ENCODE measurements at regions not wholly inside any gene's neighbourhood (a gene's known extent, or its start where the extent isn't known, plus 50 kb on each side); places are given as distances from the start of the nearest gene placed in this dataset.

- no peak for DNase-seq (ENCODE audit: low spot score)
These were observed 391.1 kb upstream of the HSF2 start for GRCh38 chr6:122008101-122008999.

- no peak for DNase-seq (ENCODE audit: low spot score)
These were observed 390.5 kb upstream of the HSF2 start for GRCh38 chr6:122009000-122009350.

- DNase-seq (ENCODE audit: low spot score), result no peak
These were observed 386.9 kb upstream of the HSF2 start for GRCh38 chr6:122012578-122012977.

GRCh38 chr6:122014961-122015360 is 384.5 kb upstream of the HSF2 start:
- DNase-seq (ENCODE audit: low spot score), result no peak

- no peak for DNase-seq (ENCODE audit: low spot score)
These were observed 378.7 kb upstream of the HSF2 start for GRCh38 chr6:122020588-122021264.

GRCh38 chr6:122025104-122025503 is 374.3 kb upstream of the HSF2 start:
- DNase-seq (ENCODE audit: low spot score), result no peak

- no peak for DNase-seq (ENCODE audit: low spot score)
These were observed 372.7 kb upstream of the HSF2 start for GRCh38 chr6:122026582-122027369.

- no peak for DNase-seq (ENCODE audit: low spot score)
These were observed 370.4 kb upstream of the HSF2 start for GRCh38 chr6:122028933-122029522.

- DNase-seq (ENCODE audit: low spot score), result no peak
These were observed 365.8 kb upstream of the HSF2 start for GRCh38 chr6:122033564-122034181.

GRCh38 chr6:122035173-122035572 is 364.3 kb upstream of the HSF2 start:
- no peak for DNase-seq (ENCODE audit: low spot score)

GRCh38 chr6:122040261-122040660 is 359.2 kb upstream of the HSF2 start:
- no peak for DNase-seq (ENCODE audit: low spot score)

- DNase-seq (ENCODE audit: low spot score), result no peak
These were observed 357.1 kb upstream of the HSF2 start for GRCh38 chr6:122042380-122042779.

- no peak for DNase-seq (ENCODE audit: low spot score)
These were observed 356.3 kb upstream of the HSF2 start for GRCh38 chr6:122042960-122043735.

- no peak for DNase-seq (ENCODE audit: low spot score)
These were observed 350.9 kb upstream of the HSF2 start for GRCh38 chr6:122048570-122048969.

GRCh38 chr6:122049341-122049740 is 350.1 kb upstream of the HSF2 start:
- no peak for DNase-seq (ENCODE audit: low spot score)

- no peak for DNase-seq (ENCODE audit: low spot score)
These were observed 349.2 kb upstream of the HSF2 start for GRCh38 chr6:122050242-122050755.

- DNase-seq (ENCODE audit: low spot score), result no peak
These were observed 347.0 kb upstream of the HSF2 start for GRCh38 chr6:122052346-122052900.

- no peak for DNase-seq (ENCODE audit: low spot score)
These were observed 339.5 kb upstream of the HSF2 start for GRCh38 chr6:122059918-122060317.

- no peak for DNase-seq (ENCODE audit: low spot score)
These were observed 337.6 kb upstream of the HSF2 start for GRCh38 chr6:122061855-122062254.

- DNase-seq (ENCODE audit: low spot score), result no peak
These were observed 336.4 kb upstream of the HSF2 start for GRCh38 chr6:122063076-122063475.

Data from CD4-positive, alpha-beta T cell treated with Interleukin-6 at 100 ng/mL for 8 hours (primary cell).